ENCODE measurements at regions not wholly inside any gene's neighbourhood (a gene's known extent, or its start where the extent isn't known, plus 50 kb on each side); places are given as distances from the start of the nearest gene placed in this dataset.

DNA sequence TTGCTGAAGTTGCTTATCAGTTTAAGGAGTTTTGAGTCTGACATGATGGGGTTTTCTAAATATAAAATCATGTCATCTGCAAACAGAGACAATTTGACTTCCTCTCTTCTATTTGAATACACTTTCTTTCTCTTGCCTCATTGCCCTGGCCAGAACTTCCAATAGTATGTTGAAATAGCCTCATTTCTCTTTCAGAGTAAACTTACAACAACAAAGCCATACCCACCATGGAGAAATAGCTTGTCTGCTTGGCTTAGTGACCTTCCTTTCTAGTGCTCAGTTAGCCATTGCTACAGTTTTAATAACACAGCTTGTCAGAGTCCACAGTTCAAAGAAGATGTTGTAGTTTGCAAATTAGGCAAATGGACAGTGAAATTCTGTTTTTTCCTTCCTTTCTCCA is 228.0 kb downstream of the ETAA1 start:
- in situ Hi-C loops (cut with MboI; ENCODE audit: low sequenced_read_pairs in 4 of 4), result loop anchor here in 2 of 4 donors (25.0 kb wide), 1 partner anchor 1188 kb away; the partner anchor contains the start of gene MEIS1 (in 2 of the 2)
- Histone ChIP-seq H3K4me3 (no peak overlapping the region), H3K4me1 (no peaks in the 10 kb centered on the region), H3K9me3 (no peaks in the 10 kb centered on the region), H3K27me3 (no peaks in the 10 kb centered on the region), H3K36me3 (no peaks in the 10 kb centered on the region), H3K27ac (no peak overlapping the region)
- DNase-seq (no peak), ATAC-seq (peak in 1 of 2 donors; percentile 53)
- TF ChIP-seq, protein P1, sequence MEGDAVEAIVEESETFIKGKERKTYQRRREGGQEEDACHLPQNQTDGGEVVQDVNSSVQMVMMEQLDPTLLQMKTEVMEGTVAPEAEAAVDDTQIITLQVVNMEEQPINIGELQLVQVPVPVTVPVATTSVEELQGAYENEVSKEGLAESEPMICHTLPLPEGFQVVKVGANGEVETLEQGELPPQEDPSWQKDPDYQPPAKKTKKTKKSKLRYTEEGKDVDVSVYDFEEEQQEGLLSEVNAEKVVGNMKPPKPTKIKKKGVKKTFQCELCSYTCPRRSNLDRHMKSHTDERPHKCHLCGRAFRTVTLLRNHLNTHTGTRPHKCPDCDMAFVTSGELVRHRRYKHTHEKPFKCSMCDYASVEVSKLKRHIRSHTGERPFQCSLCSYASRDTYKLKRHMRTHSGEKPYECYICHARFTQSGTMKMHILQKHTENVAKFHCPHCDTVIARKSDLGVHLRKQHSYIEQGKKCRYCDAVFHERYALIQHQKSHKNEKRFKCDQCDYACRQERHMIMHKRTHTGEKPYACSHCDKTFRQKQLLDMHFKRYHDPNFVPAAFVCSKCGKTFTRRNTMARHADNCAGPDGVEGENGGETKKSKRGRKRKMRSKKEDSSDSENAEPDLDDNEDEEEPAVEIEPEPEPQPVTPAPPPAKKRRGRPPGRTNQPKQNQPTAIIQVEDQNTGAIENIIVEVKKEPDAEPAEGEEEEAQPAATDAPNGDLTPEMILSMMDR (IDR thresholded peaks at IDR 0.05 in 4 of 5, conservative IDR thresholded peaks at IDR 0.05 in 1 of 5), result no peak
- TF ChIP-seq POLR2A (IDR thresholded peaks at IDR 0.05), result no peak
- intact Hi-C loops (cut with DNase I; ENCODE audit: low total_unique reads), result no loop called here

DNA sequence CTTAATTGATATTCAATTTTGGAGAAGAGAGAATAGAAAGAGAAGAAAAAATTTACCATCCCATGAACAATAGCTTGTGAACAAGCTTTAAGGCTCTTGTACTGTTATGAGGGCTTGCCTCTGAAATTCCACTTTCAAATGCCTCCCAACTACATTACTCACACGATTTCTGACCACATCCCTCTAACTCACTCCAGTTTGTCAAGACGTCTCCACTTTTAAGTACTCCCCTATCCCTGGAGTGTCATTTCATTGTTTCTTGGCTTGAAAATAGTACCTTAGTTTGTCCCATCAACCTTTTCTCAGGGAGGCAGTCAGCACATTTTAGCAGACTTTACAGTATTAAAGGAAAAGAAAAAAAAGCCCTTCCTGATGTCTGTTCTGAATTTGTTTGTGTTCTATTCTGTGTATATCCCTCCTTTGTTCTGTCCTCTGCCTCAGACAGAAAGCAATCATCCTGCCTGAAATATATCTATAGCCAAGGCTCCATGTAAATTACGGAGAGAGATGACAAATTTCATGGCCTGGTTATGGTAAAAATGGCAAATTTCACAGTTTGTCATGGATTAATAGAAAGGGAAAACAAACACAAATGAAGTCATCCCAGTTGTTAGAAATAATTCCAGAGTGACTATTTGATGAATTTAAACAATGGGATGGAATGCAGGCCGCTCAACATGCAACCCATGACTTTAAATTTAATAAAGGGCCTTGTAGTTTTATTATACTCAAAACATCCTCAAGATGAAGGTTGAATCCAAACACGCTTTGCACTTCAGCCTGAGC is 228.8 kb downstream of the ETAA1 start:
- no peak overlapping the region for H3K4me3 ChIP-seq
- TF ChIP-seq, protein P1 (IDR thresholded peaks at IDR 0.05 in 4 of 5, conservative IDR thresholded peaks at IDR 0.05 in 1 of 5), result no peak
- TF ChIP-seq POLR2A (IDR thresholded peaks at IDR 0.05), result no peak
- no peaks in the 10 kb centered on the region for H3K36me3 ChIP-seq
- DNase-seq, result no peak
- in situ Hi-C loops (cut with MboI; ENCODE audit: low sequenced_read_pairs in 4 of 4) (loop anchor here in 2 of 4 donors (25.0 kb wide), 1 partner anchor 1189 kb away; the partner anchor contains the start of gene MEIS1 (in 2 of the 2)), intact Hi-C loops (cut with DNase I; ENCODE audit: low total_unique reads) (no loop called here)
- H3K9me3 ChIP-seq, result no peaks in the 10 kb centered on the region
- H3K4me1 ChIP-seq, result no peaks in the 10 kb centered on the region
- H3K27ac ChIP-seq, result no peak overlapping the region
- H3K27me3 ChIP-seq, result no peaks in the 10 kb centered on the region
- peak in 1 of 2 donors; percentile 30 for ATAC-seq

DNA sequence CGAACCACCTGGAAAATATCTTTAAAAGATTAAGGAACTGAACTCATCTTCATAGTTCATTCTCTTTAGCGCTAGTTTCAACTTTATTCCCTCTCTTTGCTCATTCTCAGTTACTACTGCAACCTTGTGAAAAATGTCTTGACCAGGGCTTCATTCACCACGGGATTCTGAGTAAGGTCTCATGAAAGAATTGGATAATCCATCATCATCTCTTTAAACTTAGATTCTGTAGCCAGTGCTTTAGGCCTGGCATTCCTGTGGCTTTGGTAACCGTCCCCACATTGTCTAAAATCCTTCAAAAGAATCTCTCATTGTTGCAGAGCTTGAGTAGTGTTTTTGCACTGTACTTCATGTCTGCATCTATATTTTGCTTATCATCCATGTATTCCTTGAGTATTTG is 229.5 kb downstream of the ETAA1 start:
- Histone ChIP-seq H3K4me3 (no peak overlapping the region), H3K27ac (no peak overlapping the region), H3K9me3 (no peaks in the 10 kb centered on the region), H3K27me3 (no peaks in the 10 kb centered on the region), H3K4me1 (no peaks in the 10 kb centered on the region), H3K36me3 (no peaks in the 10 kb centered on the region)
- TF ChIP-seq, protein P1 (IDR thresholded peaks at IDR 0.05 in 4 of 5, conservative IDR thresholded peaks at IDR 0.05 in 1 of 5), result no peak
- TF ChIP-seq POLR2A (IDR thresholded peaks at IDR 0.05), result no peak
- in situ Hi-C loops (cut with MboI; ENCODE audit: low sequenced_read_pairs in 4 of 4) (loop anchor here in 2 of 4 donors (25.0 kb wide), 1 partner anchor 1189 kb away; the partner anchor contains the start of gene MEIS1 (in 2 of the 2)), intact Hi-C loops (cut with DNase I; ENCODE audit: low total_unique reads) (no loop called here)
- ATAC-seq, result no peak
- DNase-seq, result no peak

DNA sequence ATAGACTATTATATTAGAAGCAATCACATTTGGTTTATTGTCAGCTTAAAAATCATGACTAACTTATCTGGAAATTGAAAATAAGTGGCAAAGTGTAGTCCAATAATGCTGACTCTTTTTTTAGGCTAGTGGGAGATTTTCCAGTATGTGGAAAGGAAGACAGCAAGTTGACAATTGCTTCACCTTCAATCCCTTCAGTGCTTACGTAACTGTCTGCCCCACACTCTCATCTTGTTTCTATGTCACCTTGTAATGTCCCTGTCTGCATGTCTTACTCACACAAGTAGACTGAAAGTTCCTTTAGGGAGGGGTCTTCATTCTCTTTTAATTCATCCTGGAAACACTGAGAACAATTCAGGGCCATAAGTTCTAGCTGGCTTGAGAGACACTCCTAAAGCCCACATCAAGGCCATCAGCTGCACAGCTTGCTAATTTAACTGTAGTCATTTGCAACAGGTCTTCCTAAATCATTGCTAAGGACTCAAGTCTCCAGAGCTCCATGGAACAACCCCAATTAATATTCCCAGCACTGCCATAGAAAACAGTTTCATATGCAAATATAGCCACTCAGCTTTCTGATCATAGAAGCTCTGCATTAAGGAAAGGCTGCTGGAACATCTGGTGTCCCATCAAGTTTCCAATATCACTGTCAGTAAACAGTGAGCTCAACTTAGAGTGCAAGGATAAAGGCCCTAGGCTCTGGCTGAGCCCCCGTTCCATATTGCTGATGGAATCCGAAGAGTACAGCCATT is 230.5 kb downstream of the ETAA1 start:
- TF ChIP-seq, protein P1 (IDR thresholded peaks at IDR 0.05 in 4 of 5, conservative IDR thresholded peaks at IDR 0.05 in 1 of 5), result no peak
- no peak for TF ChIP-seq POLR2A (IDR thresholded peaks at IDR 0.05)
- Histone ChIP-seq H3K27ac (no peak overlapping the region), H3K9me3 (no peaks in the 10 kb centered on the region), H3K4me3 (no peak overlapping the region), H3K4me1 (no peaks in the 10 kb centered on the region), H3K27me3 (no peaks in the 10 kb centered on the region), H3K36me3 (no peaks in the 10 kb centered on the region)
- DNase-seq (no peak), ATAC-seq (no peak)
- in situ Hi-C loops (cut with MboI; ENCODE audit: low sequenced_read_pairs in 4 of 4) (loop anchor here in 2 of 4 donors (25.0 kb wide), 1 partner anchor 1190 kb away; the partner anchor contains the start of gene MEIS1 (in 2 of the 2)), intact Hi-C loops (cut with DNase I; ENCODE audit: low total_unique reads) (no loop called here)

All from gastrocnemius medialis (tissue), 4 donors.